GM21737 (cell line): ENCODE measurements at regions not wholly inside any gene's neighbourhood (a gene's known extent, or its start where the extent isn't known, plus 50 kb on each side); places are given as distances from the start of the nearest gene placed in this dataset.

ENCODE experiments used
- ATAC-seq: cut with Tn5 transposase; IDR thresholded peaks from one replicate; pipeline ENCODE4 v1.9.1; 2021; ENCODE audit warnings: mild to moderate bottlenecking, moderate library complexity; ENCODE audit not compliant: unreplicated experiment

GRCh38 chr7:34269084-34269483, 363.7 kb downstream of the BMPER start:
- ATAC-seq, result no peak

- no peak for ATAC-seq
These were observed 370.3 kb downstream of the BMPER start for GRCh38 chr7:34275624-34276023.

DNA sequence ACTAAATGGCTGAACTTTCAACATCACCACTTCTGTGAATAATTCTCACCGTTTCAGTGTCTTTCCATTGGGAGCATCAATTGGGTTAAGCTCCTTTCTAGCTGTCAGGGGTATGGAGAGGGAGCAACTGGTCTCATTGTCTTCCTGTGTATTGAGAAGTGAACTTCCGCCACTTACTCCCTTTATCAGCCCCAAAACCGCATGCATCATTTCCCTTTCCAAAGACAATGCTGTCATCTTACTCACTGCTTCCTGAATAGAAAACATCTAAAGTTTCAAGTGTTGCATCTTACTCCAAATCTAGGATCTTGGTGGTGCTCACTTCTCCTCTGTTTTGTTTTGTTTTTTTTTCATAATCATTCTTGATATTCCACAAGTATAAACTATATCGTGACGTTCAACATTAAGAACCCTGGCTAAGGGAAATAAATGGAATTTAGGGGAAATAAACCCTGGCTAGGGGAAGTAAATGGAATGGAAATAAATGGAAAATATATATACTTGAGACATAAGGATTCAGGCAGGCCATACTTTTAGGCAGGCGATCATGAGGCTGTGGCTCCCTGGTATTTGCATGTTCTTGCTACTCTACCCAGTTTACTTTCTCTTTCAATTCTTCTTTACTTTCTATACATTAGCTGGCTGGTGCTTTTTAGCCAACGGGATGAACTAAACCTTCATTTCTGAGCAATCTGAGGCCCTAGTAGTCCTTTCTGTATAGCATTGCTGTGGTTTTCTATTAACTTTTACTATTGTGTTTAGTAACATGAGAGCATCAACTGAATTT, 371.9 kb downstream of the BMPER start:
- no peak for ATAC-seq

- ATAC-seq, result no peak
These were observed 372.5 kb downstream of the BMPER start for GRCh38 chr7:34277803-34278199.

DNA sequence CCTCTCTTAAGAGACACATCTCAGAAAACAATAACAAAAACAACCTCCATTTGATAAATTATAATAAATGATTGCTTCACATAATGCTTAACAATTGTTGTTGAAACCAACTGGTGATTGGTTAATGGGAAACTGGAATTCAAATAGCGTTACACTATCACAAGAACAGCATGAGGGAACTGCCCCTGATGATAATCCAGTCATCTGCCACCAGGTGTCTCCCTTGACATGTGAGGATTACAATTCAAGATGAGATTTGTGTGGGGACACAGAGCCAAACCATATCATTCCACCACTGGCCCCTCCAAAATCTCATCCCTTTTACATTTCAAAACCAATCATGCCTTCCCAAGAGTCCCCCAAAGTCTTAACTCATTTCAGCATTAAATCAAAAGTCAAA, 375.9 kb downstream of the BMPER start:
- no peak for ATAC-seq

DNA sequence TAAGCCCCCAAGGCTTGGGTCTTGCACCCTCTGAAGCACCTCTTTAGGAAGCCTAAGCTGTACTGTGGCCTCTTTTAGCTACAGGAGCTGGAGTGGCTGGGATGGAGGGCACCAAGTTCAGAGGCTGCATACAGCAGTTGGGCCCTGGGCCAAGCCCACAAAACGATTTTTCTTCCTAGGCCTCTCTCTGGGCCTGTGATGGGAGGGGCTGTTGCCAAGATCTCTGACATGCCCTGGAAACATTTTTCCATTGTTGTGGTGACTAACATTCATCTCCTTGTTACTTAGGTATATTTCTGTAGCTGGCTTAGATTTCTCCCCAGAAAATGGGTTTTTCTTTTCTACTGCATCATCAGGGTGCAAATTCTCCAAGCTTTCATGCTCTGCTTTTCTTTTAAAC, 375.7 kb upstream of the NPSR1 start:
- no peak for ATAC-seq

DNA sequence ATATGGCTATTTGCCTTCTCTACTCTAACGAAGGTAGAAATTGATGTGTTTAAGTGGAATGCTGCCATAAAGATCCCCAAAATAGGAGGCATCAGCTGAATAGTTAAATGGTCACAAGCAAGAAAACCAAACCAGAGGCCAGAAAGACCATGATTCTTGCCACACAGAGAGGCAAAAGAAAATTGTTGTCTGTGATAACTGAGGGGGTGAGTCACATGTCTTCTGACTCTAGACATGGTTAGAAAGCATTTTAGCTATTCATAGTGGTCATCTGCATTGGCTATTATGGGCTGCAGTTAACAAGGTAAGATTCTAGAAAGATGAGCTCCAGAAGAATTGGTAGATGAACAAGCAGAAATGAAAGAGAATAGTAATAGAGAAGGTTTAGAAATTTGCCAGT, 361.4 kb upstream of the NPSR1 start:
- no peak for ATAC-seq

- no peak for ATAC-seq
These were observed 359.5 kb upstream of the NPSR1 start for GRCh38 chr7:34298492-34299013.

GRCh38 chr7:34299066-34299465, 359.0 kb upstream of the NPSR1 start:
- ATAC-seq, result no peak

GRCh38 chr7:34307540-34307939, 350.5 kb upstream of the NPSR1 start:
- ATAC-seq, result no peak

GRCh38 chr7:34308595-34308994, 349.4 kb upstream of the NPSR1 start:
- no peak for ATAC-seq

DNA sequence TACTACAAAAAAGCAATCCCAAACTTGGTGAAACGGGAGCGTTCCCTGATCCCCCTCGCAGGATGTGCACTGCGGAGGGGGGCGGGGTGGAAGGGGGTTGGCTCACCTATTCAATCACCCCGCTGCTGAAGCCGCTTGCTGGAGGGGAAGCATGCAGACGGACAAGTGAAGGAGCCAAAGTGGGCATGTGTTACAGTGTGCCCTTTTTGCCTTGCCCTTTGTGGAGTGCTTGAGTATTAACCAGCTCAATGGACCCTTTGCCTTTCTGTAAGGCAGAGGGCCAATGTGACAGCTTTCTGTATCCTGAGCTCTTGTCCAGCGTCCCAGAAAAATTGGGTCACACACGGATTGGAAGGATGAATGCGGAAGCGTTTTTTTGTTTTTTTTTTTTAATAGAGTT, 348.9 kb upstream of the NPSR1 start:
- no peak for ATAC-seq

GRCh38 chr7:34309584-34309983, 348.4 kb upstream of the NPSR1 start:
- no peak for ATAC-seq

DNA sequence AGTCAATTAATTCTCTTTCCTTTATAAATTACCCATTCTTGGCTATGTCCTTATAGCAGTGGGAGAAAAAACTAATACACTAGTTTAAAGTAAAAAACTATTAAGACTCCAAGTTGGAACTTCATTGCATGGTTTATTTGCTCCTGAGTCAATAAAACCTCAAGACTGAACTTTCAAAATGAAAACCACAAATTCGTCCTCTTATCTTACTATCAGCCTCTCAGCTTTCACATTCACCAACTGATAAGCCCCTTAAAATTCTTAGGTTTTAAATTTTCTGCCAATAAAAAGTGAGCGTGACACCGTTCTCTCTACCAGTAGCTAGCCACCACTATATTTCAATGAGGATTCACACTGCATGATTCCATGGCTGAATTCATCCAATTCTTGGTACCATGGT, 346.4 kb upstream of the NPSR1 start:
- no peak for ATAC-seq

DNA sequence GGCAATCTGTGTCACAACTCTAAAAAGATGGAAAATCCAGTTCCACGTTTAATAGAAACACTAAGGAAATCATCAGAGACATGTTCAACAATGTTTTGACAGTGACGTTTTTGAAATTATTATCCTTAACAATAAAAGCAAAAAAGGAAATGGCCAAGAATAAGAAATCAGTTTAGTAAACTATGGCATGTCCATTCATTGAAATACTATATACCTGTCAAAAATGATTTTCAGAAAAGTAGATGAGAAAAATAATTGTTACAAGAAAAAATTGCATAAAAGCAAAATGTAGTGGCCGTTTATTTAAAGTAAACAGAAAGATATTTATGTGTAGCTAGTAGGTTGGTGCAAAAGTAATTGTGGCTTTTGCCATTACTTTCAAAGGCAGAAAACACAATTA, 345.4 kb upstream of the NPSR1 start:
- no peak for ATAC-seq

- no peak for ATAC-seq
These were observed 344.7 kb upstream of the NPSR1 start for GRCh38 chr7:34313289-34313688.

- ATAC-seq, result no peak
These were observed 343.0 kb upstream of the NPSR1 start for GRCh38 chr7:34315032-34315431.

GRCh38 chr7:34317039-34317438, 341.0 kb upstream of the NPSR1 start:
- no peak for ATAC-seq

DNA sequence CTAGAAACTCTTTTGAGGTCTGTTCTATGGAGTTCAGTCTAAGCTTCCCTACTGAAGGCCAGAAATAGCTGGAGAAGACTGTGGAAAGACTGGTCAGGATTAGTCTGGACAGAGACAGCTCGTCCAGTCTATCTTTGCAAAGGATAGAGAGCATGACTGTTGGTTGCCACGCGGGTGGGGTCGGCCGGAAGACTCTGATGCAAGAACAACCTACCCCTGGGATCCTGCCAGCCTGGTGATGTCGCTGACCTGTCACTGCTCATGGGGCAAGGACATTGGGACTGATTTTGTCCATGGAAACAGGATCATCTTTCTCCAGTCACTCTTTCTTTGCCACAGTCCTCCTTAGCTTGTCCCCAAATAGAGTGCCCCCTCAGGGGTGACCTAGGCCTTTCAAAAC, 337.6 kb upstream of the NPSR1 start:
- ATAC-seq, result no peak

DNA sequence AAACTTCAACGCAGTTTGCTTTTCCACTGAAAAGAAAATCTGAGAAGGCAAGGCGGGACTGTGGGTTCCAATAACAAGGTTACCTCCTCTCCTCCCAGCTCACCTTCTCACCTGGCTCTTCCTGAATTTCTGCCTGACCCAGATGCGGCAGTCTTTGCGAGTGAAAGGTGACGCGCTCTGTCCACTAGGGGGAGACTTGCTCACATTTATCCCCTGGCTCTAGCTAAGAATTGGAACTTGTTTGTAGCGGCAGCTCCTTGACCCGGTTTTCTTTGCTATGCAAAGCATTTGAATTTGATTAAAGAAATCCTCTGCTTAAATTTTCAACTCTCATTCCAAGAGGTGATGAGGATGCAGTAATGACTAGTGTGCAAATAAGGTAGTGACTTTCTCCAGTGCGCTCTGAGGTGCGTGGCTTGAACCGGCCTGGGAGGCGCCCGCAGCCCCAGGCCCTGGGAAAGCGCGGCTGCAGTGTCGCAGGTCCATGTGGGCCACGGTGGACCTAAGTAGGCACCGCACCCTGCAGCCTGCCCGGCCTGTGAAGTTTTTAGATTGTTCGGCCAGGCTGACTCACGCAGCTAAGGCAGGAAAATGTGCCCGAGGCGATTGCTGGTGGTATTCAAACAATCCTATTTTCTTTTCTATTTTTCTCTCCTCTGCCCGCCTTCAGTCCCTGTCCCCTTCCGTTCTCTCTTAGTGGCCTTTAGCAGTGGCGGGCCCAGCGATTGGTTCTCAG, 336.9 kb upstream of the NPSR1 start:
- peak; percentile 84 for ATAC-seq

DNA sequence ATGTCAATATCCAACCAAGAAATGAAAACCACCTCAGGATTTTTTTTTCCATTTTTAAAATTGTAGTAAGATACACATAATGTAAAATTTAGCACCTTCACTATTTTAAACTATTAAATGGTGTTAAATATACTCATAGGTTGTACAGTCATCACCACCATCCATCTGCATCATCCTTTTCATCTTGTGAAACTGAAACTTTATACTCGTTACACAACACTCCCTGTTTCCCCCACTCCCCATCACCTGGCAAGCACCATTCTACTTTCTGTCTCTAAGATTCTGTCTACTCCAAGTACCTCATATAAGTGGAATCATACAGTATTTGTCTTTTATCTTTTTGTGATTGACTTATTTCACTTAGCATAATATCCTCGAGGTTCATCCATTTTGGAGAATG, 335.2 kb upstream of the NPSR1 start:
- no peak for ATAC-seq

GRCh38 chr7:34327681-34328080, 330.3 kb upstream of the NPSR1 start:
- ATAC-seq, result no peak
